Cardiac fibroblast (primary cell): ENCODE measurements at regions not wholly inside any gene's neighbourhood (a gene's known extent, or its start where the extent isn't known, plus 50 kb on each side); places are given as distances from the start of the nearest gene placed in this dataset.

Source experiments
- DNase-seq, 2 donors: peaks; one replicate each; pipeline versions ENCODE4 v3.0.0 to v3.0.0-alpha.2; 2010; ENCODE audit warnings: low read depth in 2 of 2
- H3K4me3 ChIP-seq, 2 donors: replicated peaks in 1 of 2; 1 replicate in 1 of 2; 2 replicates in 1 of 2; pipeline ENCODE4 v1.5.1; 2011; ENCODE audit warnings: low read depth in 2 of 2, low read length in 2 of 2, mild to moderate bottlenecking in 2 of 2, moderate library complexity in 1 of 2
- CTCF ChIP-seq: IDR thresholded peaks from one replicate; pipeline ENCODE4 v1.5.1; 2011; ENCODE audit warnings: low read depth, mild to moderate bottlenecking, low read length, inconsistent platforms

GRCh38 chr22:47452184-47452583 is 689.7 kb downstream of the TBC1D22A start:
- no peak for DNase-seq
- TF ChIP-seq CTCF = peak; percentile 17
- no peak overlapping the region for H3K4me3 ChIP-seq

- DNase-seq = no peak
- H3K4me3 ChIP-seq = no peak overlapping the region
- TF ChIP-seq CTCF = no peak
These were observed 688.5 kb downstream of the TBC1D22A start for GRCh38 chr22:47450876-47451475.

GRCh38 chr22:47449508-47450270 is 687.2 kb downstream of the TBC1D22A start:
- H3K4me3 ChIP-seq = no peak overlapping the region
- no peak for DNase-seq
- TF ChIP-seq CTCF = no peak

- no peak overlapping the region for H3K4me3 ChIP-seq
- no peak for TF ChIP-seq CTCF
- DNase-seq = no peak
These were observed 686.1 kb downstream of the TBC1D22A start for GRCh38 chr22:47448231-47449223.

GRCh38 chr22:47446821-47447810 is 684.7 kb downstream of the TBC1D22A start:
- H3K4me3 ChIP-seq = no peak overlapping the region
- no peak for TF ChIP-seq CTCF
- DNase-seq = no peak

- no peak overlapping the region for H3K4me3 ChIP-seq
- no peak for TF ChIP-seq CTCF
- DNase-seq = no peak
These were observed 683.9 kb downstream of the TBC1D22A start for GRCh38 chr22:47446331-47446730.
